ENCODE measurements at regions not wholly inside any gene's neighbourhood (a gene's known extent, or its start where the extent isn't known, plus 50 kb on each side); places are given as distances from the start of the nearest gene placed in this dataset.

DNA sequence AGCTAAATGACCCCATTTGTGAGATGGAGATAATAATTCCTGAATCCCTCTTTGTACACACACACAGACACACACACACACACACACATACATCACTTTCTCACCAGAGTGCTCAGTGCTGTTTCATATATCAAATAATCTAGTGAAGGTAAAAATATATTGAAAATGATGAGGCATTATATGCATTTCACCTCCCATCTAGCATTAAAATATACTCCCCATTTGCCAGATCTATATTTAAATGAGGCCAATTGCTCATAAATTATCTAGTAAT, 490.7 kb upstream of the FLRT2 start:
- BruUV-seq (replicated peaks) = no TSS peak
- POLR2A ChIA-PET = no interaction called here

DNA sequence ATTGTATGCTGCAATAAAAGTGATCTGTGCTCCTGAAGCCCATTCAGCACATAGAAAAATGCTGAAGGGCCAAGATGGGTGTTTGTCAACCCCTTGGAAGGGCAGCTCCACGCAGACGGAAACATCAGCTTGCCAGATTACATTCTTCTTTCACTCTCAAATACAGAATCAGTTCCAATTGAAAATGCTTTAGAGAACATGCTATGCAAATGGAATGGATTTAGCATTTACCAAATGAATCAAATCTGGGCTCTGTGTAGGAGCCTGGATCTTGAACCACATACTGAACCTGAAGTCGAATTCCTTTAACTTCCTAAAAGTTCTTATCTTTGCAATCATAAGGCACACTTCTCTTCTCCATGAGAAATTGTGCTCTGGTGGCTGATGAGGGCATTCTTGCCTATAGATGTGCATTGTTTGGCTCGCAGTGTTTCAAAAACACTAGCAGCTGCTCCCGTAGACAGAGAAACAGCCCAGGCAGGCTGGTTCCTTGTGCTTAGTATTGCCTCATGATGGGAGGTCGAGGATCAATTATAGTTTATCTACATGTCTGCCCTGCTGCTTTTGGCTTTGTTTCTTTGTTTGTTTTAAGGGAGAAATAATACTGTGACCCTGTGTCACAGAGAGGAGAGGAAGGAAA, 489.8 kb upstream of the FLRT2 start:
- Histone ChIP-seq H3K27me3 (ENCODE audit: control insufficient read depth, insufficient read depth, low read length) (no peaks in the 10 kb centered on the region), H3K36me3 (ENCODE audit: control insufficient read depth, insufficient read depth, low read length) (no peaks in the 10 kb centered on the region), H3K4me3 (ENCODE audit: low read depth in 2 of 2, low read length in 2 of 2) (no peak overlapping the region), H3K27ac (ENCODE audit: low read length) (no peak overlapping the region), H3K9me3 (ENCODE audit: control insufficient read depth, insufficient read depth, low read depth, low read length) (no peaks in the 10 kb centered on the region), H3K4me1 (ENCODE audit: control insufficient read depth, insufficient read depth, low read length) (no peaks in the 10 kb centered on the region)
- no peak for TF ChIP-seq POLR2AphosphoS5 (IDR thresholded peaks at IDR 0.05; ENCODE audit: low read depth, low read length)
- TF ChIP-seq TCF7L2 (IDR thresholded peaks at IDR 0.05; ENCODE audit: low read depth, low read length) = no peak
- TF ChIP-seq, protein P1, sequence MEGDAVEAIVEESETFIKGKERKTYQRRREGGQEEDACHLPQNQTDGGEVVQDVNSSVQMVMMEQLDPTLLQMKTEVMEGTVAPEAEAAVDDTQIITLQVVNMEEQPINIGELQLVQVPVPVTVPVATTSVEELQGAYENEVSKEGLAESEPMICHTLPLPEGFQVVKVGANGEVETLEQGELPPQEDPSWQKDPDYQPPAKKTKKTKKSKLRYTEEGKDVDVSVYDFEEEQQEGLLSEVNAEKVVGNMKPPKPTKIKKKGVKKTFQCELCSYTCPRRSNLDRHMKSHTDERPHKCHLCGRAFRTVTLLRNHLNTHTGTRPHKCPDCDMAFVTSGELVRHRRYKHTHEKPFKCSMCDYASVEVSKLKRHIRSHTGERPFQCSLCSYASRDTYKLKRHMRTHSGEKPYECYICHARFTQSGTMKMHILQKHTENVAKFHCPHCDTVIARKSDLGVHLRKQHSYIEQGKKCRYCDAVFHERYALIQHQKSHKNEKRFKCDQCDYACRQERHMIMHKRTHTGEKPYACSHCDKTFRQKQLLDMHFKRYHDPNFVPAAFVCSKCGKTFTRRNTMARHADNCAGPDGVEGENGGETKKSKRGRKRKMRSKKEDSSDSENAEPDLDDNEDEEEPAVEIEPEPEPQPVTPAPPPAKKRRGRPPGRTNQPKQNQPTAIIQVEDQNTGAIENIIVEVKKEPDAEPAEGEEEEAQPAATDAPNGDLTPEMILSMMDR (IDR thresholded peaks at IDR 0.05) = no peak
- no peak for TF ChIP-seq SIN3A (IDR thresholded peaks at IDR 0.05; ENCODE audit: borderline replicate concordance, insufficient read depth, low read depth, low read length)
- no peak for DNase-seq (ENCODE audit: low read depth, low spot score)
- ChIA-PET CTCF (no interaction called here), POLR2A (no interaction called here)
- no peak for ATAC-seq
- intact Hi-C loops (cut with micrococcal nuclease; ENCODE audit: unreplicated experiment) (no loop called here), in situ Hi-C loops (cut with HindIII; ENCODE audit: low pct_unique_long_range_greater_than_20kb, low sequenced_read_pairs) (no loop called here)
- no TSS peak for BruUV-seq (replicated peaks)

More for the DNA sequence above, 490.7 kb upstream of the FLRT2 start:
- Histone ChIP-seq H3K27me3 (ENCODE audit: control insufficient read depth, insufficient read depth, low read length) (no peaks in the 10 kb centered on the region), H3K4me3 (ENCODE audit: low read depth in 2 of 2, low read length in 2 of 2) (no peak overlapping the region), H3K36me3 (ENCODE audit: control insufficient read depth, insufficient read depth, low read length) (no peaks in the 10 kb centered on the region), H3K4me1 (ENCODE audit: control insufficient read depth, insufficient read depth, low read length) (no peaks in the 10 kb centered on the region), H3K9me3 (ENCODE audit: control insufficient read depth, insufficient read depth, low read depth, low read length) (no peaks in the 10 kb centered on the region), H3K27ac (ENCODE audit: low read length) (no peak overlapping the region)
- ATAC-seq (no peak), DNase-seq (ENCODE audit: low read depth, low spot score) (no peak)
- CTCF ChIA-PET = no interaction called here
- in situ Hi-C loops (cut with HindIII; ENCODE audit: low pct_unique_long_range_greater_than_20kb, low sequenced_read_pairs) (no loop called here), intact Hi-C loops (cut with micrococcal nuclease; ENCODE audit: unreplicated experiment) (no loop called here)
- TF ChIP-seq, protein P2, sequence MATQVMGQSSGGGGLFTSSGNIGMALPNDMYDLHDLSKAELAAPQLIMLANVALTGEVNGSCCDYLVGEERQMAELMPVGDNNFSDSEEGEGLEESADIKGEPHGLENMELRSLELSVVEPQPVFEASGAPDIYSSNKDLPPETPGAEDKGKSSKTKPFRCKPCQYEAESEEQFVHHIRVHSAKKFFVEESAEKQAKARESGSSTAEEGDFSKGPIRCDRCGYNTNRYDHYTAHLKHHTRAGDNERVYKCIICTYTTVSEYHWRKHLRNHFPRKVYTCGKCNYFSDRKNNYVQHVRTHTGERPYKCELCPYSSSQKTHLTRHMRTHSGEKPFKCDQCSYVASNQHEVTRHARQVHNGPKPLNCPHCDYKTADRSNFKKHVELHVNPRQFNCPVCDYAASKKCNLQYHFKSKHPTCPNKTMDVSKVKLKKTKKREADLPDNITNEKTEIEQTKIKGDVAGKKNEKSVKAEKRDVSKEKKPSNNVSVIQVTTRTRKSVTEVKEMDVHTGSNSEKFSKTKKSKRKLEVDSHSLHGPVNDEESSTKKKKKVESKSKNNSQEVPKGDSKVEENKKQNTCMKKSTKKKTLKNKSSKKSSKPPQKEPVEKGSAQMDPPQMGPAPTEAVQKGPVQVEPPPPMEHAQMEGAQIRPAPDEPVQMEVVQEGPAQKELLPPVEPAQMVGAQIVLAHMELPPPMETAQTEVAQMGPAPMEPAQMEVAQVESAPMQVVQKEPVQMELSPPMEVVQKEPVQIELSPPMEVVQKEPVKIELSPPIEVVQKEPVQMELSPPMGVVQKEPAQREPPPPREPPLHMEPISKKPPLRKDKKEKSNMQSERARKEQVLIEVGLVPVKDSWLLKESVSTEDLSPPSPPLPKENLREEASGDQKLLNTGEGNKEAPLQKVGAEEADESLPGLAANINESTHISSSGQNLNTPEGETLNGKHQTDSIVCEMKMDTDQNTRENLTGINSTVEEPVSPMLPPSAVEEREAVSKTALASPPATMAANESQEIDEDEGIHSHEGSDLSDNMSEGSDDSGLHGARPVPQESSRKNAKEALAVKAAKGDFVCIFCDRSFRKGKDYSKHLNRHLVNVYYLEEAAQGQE (IDR thresholded peaks at IDR 0.05; ENCODE audit: insufficient read depth in 1 of 2, low read depth in 2 of 2, low read length in 1 of 2) = no peak
- TF ChIP-seq POLR2AphosphoS5 (IDR thresholded peaks at IDR 0.05; ENCODE audit: low read depth, low read length) (no peak), TCF7L2 (IDR thresholded peaks at IDR 0.05; ENCODE audit: low read depth, low read length) (no peak), SIN3A (IDR thresholded peaks at IDR 0.05; ENCODE audit: borderline replicate concordance, insufficient read depth, low read depth, low read length) (no peak)
- TF ChIP-seq, protein P1 (IDR thresholded peaks at IDR 0.05) = no peak
